NOMO-1 treated with dmso at 0.1 percent for 144 hours (cell line): ENCODE measurements at regions not wholly inside any gene's neighbourhood (a gene's known extent, or its start where the extent isn't known, plus 50 kb on each side); places are given as distances from the start of the nearest gene placed in this dataset.
"Not testable (repeated sequence)": the region's sequence is repeated elsewhere in the genome, so short reads cannot be mapped to it uniquely, and the experiment has no call there.

ENCODE experiments used
- DNase-seq: peaks from one replicate; lab custom pipeline; 2025; ENCODE audit not compliant: unreplicated experiment; lab: John Stamatoyannopoulos, UW

- no peak for DNase-seq
These were observed 476.7 kb upstream of the RAB6C start for GRCh38 chr2:129502781-129503180.

- no peak for DNase-seq
These were observed 474.8 kb upstream of the RAB6C start for GRCh38 chr2:129504646-129505045.

- no peak for DNase-seq
These were observed 460.5 kb upstream of the RAB6C start for GRCh38 chr2:129518937-129519336.

- not testable (repeated sequence) for DNase-seq
These were observed 447.3 kb upstream of the RAB6C start for GRCh38 chr2:129532158-129532557.

GRCh38 chr2:129548880-129549279, 430.6 kb upstream of the RAB6C start:
- no peak for DNase-seq

- no peak for DNase-seq
These were observed 428.9 kb upstream of the RAB6C start for GRCh38 chr2:129550536-129550935.

- DNase-seq, result no peak
These were observed 425.1 kb upstream of the RAB6C start for GRCh38 chr2:129554373-129554772.

- DNase-seq, result no peak
These were observed 420.4 kb upstream of the RAB6C start for GRCh38 chr2:129559101-129559500.

- DNase-seq, result no peak
These were observed 413.8 kb upstream of the RAB6C start for GRCh38 chr2:129565551-129566109.

- DNase-seq, result not testable (repeated sequence)
These were observed 408.7 kb upstream of the RAB6C start for GRCh38 chr2:129570812-129571211.

- no peak for DNase-seq
These were observed 404.0 kb upstream of the RAB6C start for GRCh38 chr2:129575431-129575830.

GRCh38 chr2:129575880-129576279, 403.6 kb upstream of the RAB6C start:
- DNase-seq, result no peak

- no peak for DNase-seq
These were observed 399.5 kb upstream of the RAB6C start for GRCh38 chr2:129580001-129580400.

- no peak for DNase-seq
These were observed 393.7 kb upstream of the RAB6C start for GRCh38 chr2:129585760-129586159.

GRCh38 chr2:129587426-129588064, 391.9 kb upstream of the RAB6C start:
- no peak for DNase-seq

GRCh38 chr2:129604560-129604959, 374.9 kb upstream of the RAB6C start:
- DNase-seq, result no peak

GRCh38 chr2:129605646-129606045, 373.8 kb upstream of the RAB6C start:
- no peak for DNase-seq

GRCh38 chr2:129606496-129607270, 372.8 kb upstream of the RAB6C start:
- DNase-seq, result no peak

- no peak for DNase-seq
These were observed 370.2 kb upstream of the RAB6C start for GRCh38 chr2:129609224-129609623.

GRCh38 chr2:129610766-129611165, 368.7 kb upstream of the RAB6C start:
- no peak for DNase-seq

- DNase-seq, result no peak
These were observed 368.0 kb upstream of the RAB6C start for GRCh38 chr2:129611471-129611870.

GRCh38 chr2:129619471-129619870, 360.0 kb upstream of the RAB6C start:
- no peak for DNase-seq
